H1 (cell line): ENCODE measurements at regions not wholly inside any gene's neighbourhood (a gene's known extent, or its start where the extent isn't known, plus 50 kb on each side); places are given as distances from the start of the nearest gene placed in this dataset.

Source experiments
- CEBPB ChIP-seq: IDR thresholded peaks from 2 replicates; pipeline ENCODE4 v1.6.1; 2012; ENCODE audit warnings: low read depth, low read length
- CREB1 ChIP-seq: IDR thresholded peaks from 2 replicates; pipeline ENCODE4 v1.6.1; 2012; ENCODE audit warnings: inconsistent platforms
- EZH2 ChIP-seq: fragments of 200-600 bp; sonication (generic); IDR thresholded peaks from 2 replicates; pipeline ENCODE4 v1.7.1; 2012; ENCODE audit warnings: low read depth, mild to moderate bottlenecking, moderate library complexity, low read length, inconsistent platforms; ENCODE audit not compliant: severe bottlenecking
- GTF2F1 ChIP-seq: IDR thresholded peaks from 2 replicates; pipeline ENCODE4 v1.6.1; 2012; ENCODE audit warnings: low read depth, low read length, improper control_type of control experiment, borderline replicate concordance
- POLR2A ChIP-seq, 2 experiments: IDR thresholded peaks; 1 replicate in 1 of 2; 2 replicates in 1 of 2; pipeline ENCODE4 v1.6.1; 2011; ENCODE audit warnings: low read depth in 2 of 2, low read length in 2 of 2, mild to moderate bottlenecking in 2 of 2; ENCODE audit errors: control extremely low read depth in 1 of 2
- POLR2AphosphoS5 ChIP-seq: IDR thresholded peaks from 2 replicates; pipeline ENCODE4 v1.6.1; 2011; ENCODE audit warnings: low read depth, low read length
- POU5F1 ChIP-seq: IDR thresholded peaks from 2 replicates; pipeline ENCODE4 v1.6.1; 2011; ENCODE audit warnings: low read depth, mild to moderate bottlenecking, low read length, moderate library complexity
- RAD21 ChIP-seq, 2 experiments: IDR thresholded peaks in 1 of 2; conservative IDR thresholded peaks in 1 of 2; 2 replicates each; pipeline ENCODE4 v1.6.1; 2011; ENCODE audit warnings: low read depth in 2 of 2, low read length in 2 of 2, improper control_type of control experiment in 1 of 2, inconsistent platforms in 1 of 2, mild to moderate bottlenecking in 1 of 2, moderate library complexity in 1 of 2
- SP1 ChIP-seq: IDR thresholded peaks from 2 replicates; pipeline ENCODE4 v1.6.1; 2011; ENCODE audit warnings: low read depth, low read length
- TBP ChIP-seq: IDR thresholded peaks from 2 replicates; pipeline ENCODE4 v1.6.1; 2011; ENCODE audit warnings: low read depth, low read length, improper control_type of control experiment
- TCF12 ChIP-seq: IDR thresholded peaks from 2 replicates; pipeline ENCODE4 v1.6.1; 2011; ENCODE audit warnings: low read depth, mild to moderate bottlenecking, low read length
- TEAD4 ChIP-seq: IDR thresholded peaks from 2 replicates; pipeline ENCODE4 v1.6.1; 2012; ENCODE audit warnings: low read depth, low read length, inconsistent platforms, mixed read lengths
- TF ChIP-seq, protein P1 (sequence below), 3 experiments: IDR thresholded peaks; 1 replicate in 2 of 3; 2 replicates in 1 of 3; pipeline versions ENCODE4 v1.5.1 to v1.6.1; 2011; ENCODE audit warnings: low read length in 3 of 3, mild to moderate bottlenecking in 3 of 3, inconsistent platforms in 2 of 3, low read depth in 1 of 3, moderate library complexity in 1 of 3; ENCODE audit not compliant: insufficient read depth in 1 of 3; ENCODE audit errors: control extremely low read depth in 1 of 3
- TF ChIP-seq, protein P2 (sequence below): IDR thresholded peaks from 2 replicates; pipeline ENCODE4 v1.6.1; 2011; ENCODE audit warnings: low read length, improper control_type of control experiment

DNA sequence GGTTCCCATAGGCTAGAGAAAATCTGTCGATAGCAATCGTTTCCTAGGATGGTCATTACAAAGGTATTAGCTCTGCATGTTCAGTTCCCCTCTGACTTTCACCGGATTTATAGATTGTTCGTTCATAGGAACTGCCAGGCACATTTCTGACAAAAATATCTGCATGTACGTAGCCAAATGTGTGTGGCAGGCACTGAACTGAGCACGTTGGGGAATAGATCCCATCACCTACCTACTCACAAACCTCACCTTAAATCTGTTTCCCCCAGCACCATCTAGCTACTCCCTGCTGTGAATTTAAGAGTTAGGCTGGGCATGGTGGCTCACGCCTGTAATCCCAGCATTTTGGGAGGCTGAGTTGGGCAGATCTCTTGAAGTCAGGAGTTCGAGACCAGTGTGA is 64.5 kb upstream of the TANC2 start:
- TF ChIP-seq CEBPB (no peak), GTF2F1 (no peak), POLR2A (IDR thresholded peaks at IDR 0.05; ENCODE audit: control extremely low read depth in 1 of 2, low read depth in 2 of 2, low read length in 2 of 2) (no peak), CREB1 (no peak), RAD21 (IDR thresholded peaks at IDR 0.05 in 1 of 2, conservative IDR thresholded peaks at IDR 0.05 in 1 of 2; ENCODE audit: low read depth in 2 of 2, low read length in 2 of 2) (no peak), TBP (no peak), EZH2 (no peak), TEAD4 (no peak), POU5F1 (no peak), TCF12 (no peak), POLR2AphosphoS5 (no peak), SP1 (no peak)
- TF ChIP-seq, protein P1, sequence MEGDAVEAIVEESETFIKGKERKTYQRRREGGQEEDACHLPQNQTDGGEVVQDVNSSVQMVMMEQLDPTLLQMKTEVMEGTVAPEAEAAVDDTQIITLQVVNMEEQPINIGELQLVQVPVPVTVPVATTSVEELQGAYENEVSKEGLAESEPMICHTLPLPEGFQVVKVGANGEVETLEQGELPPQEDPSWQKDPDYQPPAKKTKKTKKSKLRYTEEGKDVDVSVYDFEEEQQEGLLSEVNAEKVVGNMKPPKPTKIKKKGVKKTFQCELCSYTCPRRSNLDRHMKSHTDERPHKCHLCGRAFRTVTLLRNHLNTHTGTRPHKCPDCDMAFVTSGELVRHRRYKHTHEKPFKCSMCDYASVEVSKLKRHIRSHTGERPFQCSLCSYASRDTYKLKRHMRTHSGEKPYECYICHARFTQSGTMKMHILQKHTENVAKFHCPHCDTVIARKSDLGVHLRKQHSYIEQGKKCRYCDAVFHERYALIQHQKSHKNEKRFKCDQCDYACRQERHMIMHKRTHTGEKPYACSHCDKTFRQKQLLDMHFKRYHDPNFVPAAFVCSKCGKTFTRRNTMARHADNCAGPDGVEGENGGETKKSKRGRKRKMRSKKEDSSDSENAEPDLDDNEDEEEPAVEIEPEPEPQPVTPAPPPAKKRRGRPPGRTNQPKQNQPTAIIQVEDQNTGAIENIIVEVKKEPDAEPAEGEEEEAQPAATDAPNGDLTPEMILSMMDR (IDR thresholded peaks at IDR 0.05; ENCODE audit: control extremely low read depth in 1 of 3, insufficient read depth in 1 of 3, low read depth in 1 of 3, low read length in 3 of 3), result no peak
- TF ChIP-seq, protein P2, sequence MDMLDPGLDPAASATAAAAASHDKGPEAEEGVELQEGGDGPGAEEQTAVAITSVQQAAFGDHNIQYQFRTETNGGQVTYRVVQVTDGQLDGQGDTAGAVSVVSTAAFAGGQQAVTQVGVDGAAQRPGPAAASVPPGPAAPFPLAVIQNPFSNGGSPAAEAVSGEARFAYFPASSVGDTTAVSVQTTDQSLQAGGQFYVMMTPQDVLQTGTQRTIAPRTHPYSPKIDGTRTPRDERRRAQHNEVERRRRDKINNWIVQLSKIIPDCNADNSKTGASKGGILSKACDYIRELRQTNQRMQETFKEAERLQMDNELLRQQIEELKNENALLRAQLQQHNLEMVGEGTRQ, result no peak
